ENCODE measurements at regions not wholly inside any gene's neighbourhood (a gene's known extent, or its start where the extent isn't known, plus 50 kb on each side); places are given as distances from the start of the nearest gene placed in this dataset.
A peak's percentile ranks its signal among the peaks of the same experiment; 100 is the strongest.

DNA sequence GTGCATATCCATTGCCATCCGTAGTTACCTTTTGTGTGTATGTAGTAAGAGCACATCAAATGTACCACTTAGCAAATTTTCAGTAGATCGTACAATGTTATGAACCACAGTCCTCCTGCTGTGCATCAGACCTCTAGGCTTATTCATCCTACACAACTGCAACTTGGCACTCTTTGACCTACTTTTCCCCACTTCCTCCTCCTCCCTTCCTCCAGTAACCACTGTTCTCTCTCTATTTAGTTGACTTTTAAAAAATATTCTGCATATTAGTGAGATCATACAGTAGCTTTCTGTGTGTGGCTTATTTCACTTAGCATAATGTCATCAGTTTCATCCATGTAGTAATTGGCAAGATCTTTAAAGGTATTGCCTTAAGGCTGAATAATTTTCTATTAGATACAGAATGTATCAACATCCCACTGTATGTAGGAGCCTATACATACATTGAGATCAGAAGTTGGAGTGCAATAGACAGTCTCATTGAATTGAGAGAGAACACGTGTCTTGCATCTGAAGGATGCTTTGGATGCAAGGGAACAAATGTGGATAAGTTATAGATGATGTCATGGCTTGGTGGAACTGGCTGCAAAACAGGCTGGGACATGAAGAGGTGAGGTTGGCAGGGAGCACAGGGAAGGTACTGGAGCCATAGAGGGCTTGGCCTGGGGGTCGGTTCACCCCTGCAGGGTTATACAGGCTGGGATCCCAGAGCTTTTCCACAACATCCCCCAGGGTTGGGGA is 83.0 kb upstream of the FAM180A start:
- DNase-seq (ENCODE audit: low read depth in 2 of 2) = no peak

DNA sequence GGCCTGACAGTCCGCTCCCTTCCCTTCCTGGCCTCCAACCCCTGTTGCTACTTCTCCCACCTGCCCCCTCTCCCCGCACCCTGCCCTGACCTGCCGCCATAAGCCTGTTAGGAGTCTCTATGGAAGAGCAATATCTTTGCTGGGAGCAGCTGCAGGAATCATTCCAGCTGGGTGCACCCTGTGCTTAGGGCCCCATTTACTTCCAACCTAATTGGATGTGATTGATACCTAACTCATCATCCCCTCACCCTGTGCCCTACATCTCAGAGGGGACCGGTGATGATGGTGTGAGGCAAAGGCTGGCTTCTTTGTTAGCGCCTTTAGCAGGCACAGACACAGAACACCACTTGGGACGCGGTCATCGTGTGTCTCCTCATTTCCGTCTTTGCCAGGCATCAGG is 80.0 kb upstream of the FAM180A start:
- no peak for DNase-seq (ENCODE audit: low read depth in 2 of 2)

- DNase-seq (ENCODE audit: low read depth in 2 of 2) = no peak
Measured at GRCh38 chr7:135827391-135827790, 78.8 kb upstream of the FAM180A start.

- peak in 1 of 2 donors; percentile 8 for DNase-seq (ENCODE audit: low read depth in 2 of 2)
Measured at GRCh38 chr7:135825406-135825805, 76.8 kb upstream of the FAM180A start.

- no peak for DNase-seq (ENCODE audit: low read depth in 2 of 2)
Measured at GRCh38 chr7:135822376-135822775, 73.8 kb upstream of the FAM180A start.

GRCh38 chr7:135817583-135817982 is 69.0 kb upstream of the FAM180A start:
- no peak for DNase-seq (ENCODE audit: low read depth in 2 of 2)

- DNase-seq (ENCODE audit: low read depth in 2 of 2) = no peak
Measured at GRCh38 chr7:135815033-135815432, 66.4 kb upstream of the FAM180A start.

GRCh38 chr7:135812148-135812547 is 63.5 kb upstream of the FAM180A start:
- DNase-seq (ENCODE audit: low read depth in 2 of 2) = no peak

DNA sequence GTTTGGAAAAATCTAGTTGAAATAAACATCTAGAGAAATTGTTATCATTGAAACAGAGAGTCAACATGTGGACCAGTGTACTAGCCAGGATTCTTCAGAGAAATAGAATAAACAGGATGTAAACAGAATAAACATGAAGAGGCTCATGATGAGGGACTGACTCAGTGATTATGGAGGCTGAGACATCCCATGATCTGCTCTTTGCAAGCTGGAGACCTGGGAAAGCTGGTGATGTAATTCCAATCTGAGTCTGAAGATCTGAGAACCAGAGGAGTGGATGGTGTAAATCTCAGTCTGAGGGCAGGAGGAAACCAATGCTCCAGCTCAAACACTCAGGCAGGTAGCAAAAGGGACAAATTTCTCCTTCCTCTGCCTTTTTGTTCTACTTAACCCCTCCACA is 62.9 kb upstream of the FAM180A start:
- no peak for DNase-seq (ENCODE audit: low read depth in 2 of 2)

DNA sequence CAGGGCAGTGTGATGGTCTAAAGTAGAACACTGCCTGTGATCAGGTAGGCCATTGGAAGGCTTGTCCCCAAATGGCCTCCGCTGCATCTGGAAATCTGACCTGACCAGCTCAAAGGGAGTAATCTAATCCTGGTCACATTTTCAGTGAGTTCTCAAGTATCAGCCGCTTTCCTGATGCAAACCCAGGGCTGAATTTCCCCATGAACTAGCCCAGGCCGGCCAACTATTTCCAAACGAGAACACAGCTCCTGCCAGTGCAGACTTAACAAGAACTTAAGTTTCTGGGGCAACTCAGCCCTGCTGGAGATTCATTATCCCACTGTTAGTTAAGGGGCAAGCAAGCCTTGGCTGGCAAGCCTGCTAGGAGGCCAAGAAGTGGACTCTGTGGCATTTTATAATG is 59.6 kb upstream of the FAM180A start:
- DNase-seq (ENCODE audit: low read depth in 2 of 2) = no peak

GRCh38 chr7:135803143-135803542 is 54.5 kb upstream of the FAM180A start:
- no peak for DNase-seq (ENCODE audit: low read depth in 2 of 2)

- DNase-seq (ENCODE audit: low read depth in 2 of 2) = no peak
Measured at GRCh38 chr7:135802697-135803096, 54.1 kb upstream of the FAM180A start.

GRCh38 chr7:135801877-135802276 is 53.3 kb upstream of the FAM180A start:
- peak; percentile 28 to 62 for DNase-seq (ENCODE audit: low read depth in 2 of 2)

- DNase-seq (ENCODE audit: low read depth in 2 of 2) = peak; percentile 53 to 75
Measured at GRCh38 chr7:135801045-135801693, 52.6 kb upstream of the FAM180A start.

GRCh38 chr7:135800560-135800959 is 51.9 kb upstream of the FAM180A start:
- DNase-seq (ENCODE audit: low read depth in 2 of 2) = no peak

DNA sequence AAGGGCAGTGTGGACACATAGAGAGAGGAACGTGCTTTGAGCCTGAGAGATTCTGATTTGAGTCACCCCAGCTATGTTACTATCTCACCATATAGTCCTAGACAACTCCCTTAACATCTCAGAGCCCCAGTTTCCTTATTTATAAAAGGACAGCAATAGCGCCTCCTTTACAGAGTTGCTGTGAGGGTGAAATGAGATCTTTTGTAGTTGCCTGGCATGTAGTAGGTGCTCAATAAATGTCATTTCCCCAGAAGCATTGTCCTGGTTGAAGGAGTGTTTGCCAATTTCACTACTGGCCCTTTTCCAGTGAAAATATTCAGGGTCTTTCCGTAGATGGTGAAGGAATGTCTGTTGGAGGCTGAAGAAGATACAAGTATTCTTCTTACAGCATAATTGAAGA is 51.3 kb upstream of the FAM180A start:
- no peak for DNase-seq (ENCODE audit: low read depth in 2 of 2)
